OCI-LY1 (cell line): ENCODE measurements at regions not wholly inside any gene's neighbourhood (a gene's known extent, or its start where the extent isn't known, plus 50 kb on each side); places are given as distances from the start of the nearest gene placed in this dataset.

ENCODE experiments used
- H2AFZ ChIP-seq: fragments of 200-600 bp; sonication (generic), shearing (Covaris generic); 2 replicates; pipeline ENCODE4 v1.6.0; 2014; ENCODE audit warnings: antibody characterized with exemption, mild to moderate bottlenecking, low read length
- H3F3A ChIP-seq: fragments of 200-600 bp; sonication (generic), shearing (Covaris generic); 2 replicates; pipeline ENCODE4 v1.6.0; 2014; ENCODE audit warnings: mild to moderate bottlenecking, antibody characterized with exemption, low read length, moderate library complexity; ENCODE audit not compliant: insufficient read depth
- H3K27ac ChIP-seq: fragments of 200-600 bp; sonication (generic); 2 replicates; pipeline ENCODE4 v1.5.1; 2014; ENCODE audit warnings: low read length, mixed run types, mild to moderate bottlenecking, low read depth; ENCODE audit not compliant: poor library complexity, severe bottlenecking
- H3K27me3 ChIP-seq: fragments of 200-600 bp; sonication (generic); 2 replicates; pipeline ENCODE4 v1.6.0; 2014; ENCODE audit warnings: antibody characterized with exemption, mild to moderate bottlenecking, low read length, moderate library complexity; ENCODE audit not compliant: insufficient read depth
- H3K36me3 ChIP-seq: fragments of 200-600 bp; sonication (generic); 2 replicates; pipeline ENCODE4 v1.6.1; 2014; ENCODE audit warnings: mild to moderate bottlenecking, antibody characterized with exemption, low read length, moderate library complexity, mixed read lengths; ENCODE audit not compliant: insufficient read depth
- H3K4me1 ChIP-seq: fragments of 200-600 bp; sonication (generic); 2 replicates; pipeline ENCODE4 v1.5.1; 2014; ENCODE audit warnings: mild to moderate bottlenecking, low read length, moderate library complexity; ENCODE audit not compliant: insufficient read depth, severe bottlenecking
- H3K4me2 ChIP-seq: fragments of 200-600 bp; sonication (generic), shearing (Covaris generic); 2 replicates; pipeline ENCODE4 v1.6.1; 2014; ENCODE audit warnings: low read length
- H3K4me3 ChIP-seq: fragments of 200-600 bp; sonication (generic); 2 replicates; pipeline ENCODE4 v1.5.1; 2014; ENCODE audit warnings: low read length, low read depth, mild to moderate bottlenecking, mixed read lengths; ENCODE audit not compliant: poor library complexity, severe bottlenecking
- H3K79me2 ChIP-seq: fragments of 200-600 bp; shearing (Covaris generic); 2 replicates; pipeline ENCODE4 v1.6.1; 2016; ENCODE audit warnings: mixed run types, low read length, mixed read lengths; ENCODE audit not compliant: insufficient read depth
- H3K9ac ChIP-seq: fragments of 200-600 bp; sonication (generic), shearing (Covaris generic); 2 replicates; pipeline ENCODE4 v1.6.1; 2014; ENCODE audit warnings: mild to moderate bottlenecking, low read length, mixed read lengths
- H3K9me2 ChIP-seq: fragments of 200-600 bp; sonication (generic), shearing (Covaris generic); 2 replicates; pipeline ENCODE4 v1.6.1; 2014; ENCODE audit warnings: low read depth, mild to moderate bottlenecking, low read length, mixed read lengths
- H3K9me3 ChIP-seq: fragments of 200-600 bp; shearing (Covaris generic); 2 replicates; pipeline ENCODE4 v1.6.1; 2014; ENCODE audit warnings: low read length, mixed read lengths
- H4K20me1 ChIP-seq: fragments of 200-600 bp; sonication (generic), shearing (Covaris generic); 2 replicates; pipeline ENCODE4 v1.6.0; 2016; ENCODE audit warnings: mild to moderate bottlenecking, low read length; ENCODE audit not compliant: insufficient read depth
- CTCF ChIP-seq: fragments of 200-600 bp; sonication (generic), shearing (Covaris generic); IDR thresholded peaks from 2 replicates; pipeline ENCODE4 v1.5.1; 2017; ENCODE audit warnings: mild to moderate bottlenecking, antibody characterized with exemption, low read length, moderate library complexity, mixed read lengths
- EZH2 ChIP-seq: fragments of 200-600 bp; sonication (generic), shearing (Covaris generic); IDR thresholded peaks from 2 replicates; pipeline ENCODE4 v1.8.0; 2017; ENCODE audit warnings: borderline replicate concordance, mixed run types, mild to moderate bottlenecking, antibody characterized with exemption, low read length, moderate library complexity, mixed read lengths

- Histone ChIP-seq H3K36me3 (no peaks in the 10 kb centered on the region), H3F3A (no peaks in the 10 kb centered on the region), H2AFZ (no peak overlapping the region), H3K4me3 (no peak overlapping the region), H3K9ac (no peak overlapping the region), H3K79me2 (no peaks in the 10 kb centered on the region), H3K4me1 (peaks cover 2% of the 10 kb centered on the region), H3K9me3 (no peaks in the 10 kb centered on the region), H3K4me2 (no peak overlapping the region), H3K9me2 (no peaks in the 10 kb centered on the region), H4K20me1 (no peaks in the 10 kb centered on the region), H3K27me3 (peaks cover 24% of the 10 kb centered on the region), H3K27ac (no peak overlapping the region)
- TF ChIP-seq EZH2 (no peak), CTCF (no peak)
Observed at GRCh38 chr15:79166311-79166955, 75.9 kb upstream of the RASGRF1 start.

- Histone ChIP-seq H3K9me3 (no peaks in the 10 kb centered on the region), H3F3A (no peaks in the 10 kb centered on the region), H3K9ac (no peak overlapping the region), H4K20me1 (no peaks in the 10 kb centered on the region), H3K79me2 (no peaks in the 10 kb centered on the region), H3K9me2 (no peaks in the 10 kb centered on the region), H3K4me1 (no peaks in the 10 kb centered on the region), H2AFZ (no peak overlapping the region), H3K4me3 (no peak overlapping the region), H3K36me3 (no peaks in the 10 kb centered on the region), H3K27ac (no peak overlapping the region), H3K27me3 (peaks cover 18% of the 10 kb centered on the region), H3K4me2 (no peak overlapping the region)
- TF ChIP-seq CTCF = no peak
- no peak for TF ChIP-seq EZH2
Observed at GRCh38 chr15:79164465-79164864, 73.9 kb upstream of the RASGRF1 start.

- no peaks in the 10 kb centered on the region for H3F3A ChIP-seq
- TF ChIP-seq CTCF (no peak), EZH2 (no peak)
- no peaks in the 10 kb centered on the region for H3K9me2 ChIP-seq
- no peak overlapping the region for H3K4me3 ChIP-seq
- no peak overlapping the region for H3K27ac ChIP-seq
- H3K4me1 ChIP-seq = no peaks in the 10 kb centered on the region
- no peak overlapping the region for H3K9ac ChIP-seq
- H3K27me3 ChIP-seq = peaks cover 16% of the 10 kb centered on the region
- no peaks in the 10 kb centered on the region for H3K36me3 ChIP-seq
- no peaks in the 10 kb centered on the region for H4K20me1 ChIP-seq
- no peak overlapping the region for H2AFZ ChIP-seq
- no peak overlapping the region for H3K4me2 ChIP-seq
- no peaks in the 10 kb centered on the region for H3K9me3 ChIP-seq
- no peaks in the 10 kb centered on the region for H3K79me2 ChIP-seq
Observed at GRCh38 chr15:79164043-79164442, 73.5 kb upstream of the RASGRF1 start.
